Cardiac septum (tissue), 1 donor: ENCODE measurements at regions not wholly inside any gene's neighbourhood (a gene's known extent, or its start where the extent isn't known, plus 50 kb on each side); places are given as distances from the start of the nearest gene placed in this dataset.
"Not testable (repeated sequence)": the region's sequence is repeated elsewhere in the genome, so short reads cannot be mapped to it uniquely, and the experiment has no call there.

ENCODE experiments used
- DNase-seq: peaks from one replicate; pipeline ENCODE4 v3.0.0-alpha.2; 2020; ENCODE audit warnings: low spot score
- intact Hi-C: fragments of 100-400 bp; cut with DNase I; formaldehyde crosslinking; loops from one replicate; pipeline ENCODE4 v1.14.0; 2022
- donor health status: DM: no; HTN: no; CAD: no.

DNA sequence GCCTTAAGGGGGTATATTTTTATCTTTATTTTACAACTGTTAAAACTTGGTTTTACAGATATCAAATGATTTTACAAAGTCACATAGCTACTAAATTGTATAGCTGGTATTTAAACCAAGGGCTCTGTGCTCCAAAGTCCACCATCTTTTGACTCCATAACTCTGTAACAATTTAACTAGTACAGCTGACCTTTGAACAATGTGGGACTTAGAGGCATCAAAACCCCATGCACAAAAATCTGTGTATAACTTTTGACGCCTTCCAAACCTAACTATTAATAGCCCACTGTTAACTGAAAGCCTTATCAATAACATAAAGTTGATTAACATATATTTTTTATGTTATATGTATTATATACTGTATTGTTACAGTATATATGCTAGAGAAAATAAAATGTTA lies 874.3 kb downstream of the KCNA4 start:
- DNase-seq, intact Hi-C loops: not testable (repeated sequence)

DNA sequence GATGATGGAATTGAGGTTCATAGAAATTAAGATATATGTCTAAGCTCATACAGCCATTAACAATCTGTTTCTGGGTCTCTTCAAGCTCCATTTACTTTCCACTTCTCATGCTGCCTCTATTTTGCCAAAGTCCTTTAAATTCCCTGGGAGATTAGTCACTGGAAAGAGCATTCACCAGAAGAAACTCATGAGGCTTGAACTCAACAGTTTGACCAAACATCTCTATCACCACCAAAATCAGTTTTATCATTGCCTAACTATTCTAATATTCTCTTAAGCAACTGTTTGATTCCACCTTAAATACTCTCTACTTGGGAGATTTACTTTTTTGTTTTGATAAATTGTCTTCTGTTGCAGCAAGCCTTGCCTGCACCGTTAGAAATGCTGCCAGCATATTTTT lies 881.3 kb downstream of the KCNA4 start:
- intact Hi-C loops, result no loop called here
- no peak for DNase-seq

DNA sequence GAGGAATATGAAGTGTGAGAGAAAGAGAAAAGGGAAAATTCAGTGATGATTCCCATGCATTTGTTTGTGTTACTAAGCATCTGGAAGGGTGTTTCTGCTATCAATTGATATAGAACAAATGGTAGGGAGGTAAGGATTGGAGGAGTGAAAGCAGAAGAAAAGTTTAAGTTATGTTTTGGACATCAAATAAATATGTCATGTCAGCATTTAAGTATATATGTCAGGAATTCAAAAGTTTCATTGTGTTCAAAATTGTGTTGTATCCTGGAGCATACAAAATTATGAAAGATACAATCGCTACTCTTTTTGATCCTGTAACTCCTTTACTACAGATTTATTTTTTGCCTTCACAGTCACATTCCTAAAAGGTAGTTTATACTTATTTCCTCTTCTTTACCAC lies 885.8 kb downstream of the KCNA4 start:
- intact Hi-C loops, result no loop called here
- DNase-seq, result no peak

DNA sequence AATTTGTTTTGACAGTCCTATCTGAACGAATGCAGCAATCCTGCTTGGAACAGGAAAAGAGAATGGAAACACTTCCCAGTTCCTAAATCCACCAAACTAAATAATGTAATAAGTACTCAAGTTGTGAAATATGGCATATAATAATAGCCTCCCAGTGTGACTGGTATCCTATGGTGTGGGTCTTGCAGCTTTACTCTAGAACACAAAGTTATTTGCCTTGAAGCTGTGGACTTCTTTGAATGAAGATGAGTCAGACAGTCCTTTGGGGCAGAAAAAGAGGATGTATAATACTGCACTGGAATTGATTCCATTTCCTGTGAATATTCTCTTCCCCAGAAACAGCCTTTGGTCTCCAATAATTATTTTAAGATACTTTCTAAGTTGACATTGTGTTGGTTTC lies 887.0 kb downstream of the KCNA4 start:
- no peak for DNase-seq

DNA sequence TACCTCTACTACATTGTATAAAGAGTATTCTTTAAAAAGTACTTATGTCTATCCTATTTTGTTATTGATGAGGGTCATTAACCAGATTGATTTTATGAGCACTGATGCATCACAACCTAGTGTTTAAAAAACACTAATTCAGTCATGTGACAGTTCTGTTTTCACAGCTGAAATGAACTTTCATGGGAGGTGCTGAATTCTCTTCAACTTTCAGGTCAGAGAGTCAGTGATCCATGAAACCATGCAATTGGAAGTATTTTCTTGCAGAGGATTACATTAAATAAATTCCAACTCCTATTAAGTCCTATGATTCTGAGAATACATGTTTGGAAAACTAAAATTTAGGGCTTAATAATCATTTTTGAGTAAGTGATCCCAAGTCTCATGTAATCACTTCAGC lies 889.4 kb downstream of the KCNA4 start:
- intact Hi-C loops, result no loop called here

More for the DNA sequence above, 887.0 kb downstream of the KCNA4 start:
- intact Hi-C loops, result no loop called here

DNA sequence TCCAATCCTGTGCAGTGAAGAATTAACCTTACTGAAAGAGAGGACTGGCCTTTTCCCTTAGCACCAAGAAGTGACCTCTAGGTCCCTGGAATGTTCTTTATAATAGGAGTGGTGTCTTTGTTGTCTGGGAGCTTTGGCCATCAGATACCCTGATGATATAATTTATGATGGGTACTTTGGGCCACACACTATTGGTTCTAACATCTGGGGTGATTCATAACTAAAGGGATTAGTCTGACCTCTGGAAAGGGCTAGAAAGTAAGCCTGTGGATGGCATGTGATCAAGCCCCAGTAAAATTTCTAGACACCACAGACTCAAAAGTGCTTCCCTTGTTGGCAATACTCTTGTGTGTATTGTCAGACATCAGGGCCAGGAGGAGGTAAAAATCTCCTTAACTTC lies 891.2 kb downstream of the KCNA4 start:
- DNase-seq, result no peak
- intact Hi-C loops, result no loop called here

More for the DNA sequence above, 889.4 kb downstream of the KCNA4 start:
- DNase-seq, result no peak

DNA sequence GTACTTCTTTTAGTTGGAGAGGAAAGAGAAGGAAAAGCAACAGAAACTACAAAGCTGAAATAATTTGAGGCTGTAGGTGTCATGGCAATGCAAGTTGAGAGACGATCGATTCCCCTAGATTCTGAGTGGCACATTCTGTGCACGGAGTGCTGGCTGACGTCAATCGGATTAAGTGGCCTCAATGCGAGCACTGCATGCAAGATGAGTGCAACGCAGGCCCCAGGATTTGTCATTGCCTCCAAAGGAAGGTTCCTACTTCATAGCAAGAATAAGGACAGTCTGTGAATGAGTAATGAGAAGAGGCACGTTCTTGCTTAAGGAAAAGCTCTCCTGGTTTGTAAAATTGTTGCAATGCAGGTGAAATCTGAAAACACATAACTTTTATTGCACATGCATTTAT lies 892.4 kb downstream of the KCNA4 start:
- intact Hi-C loops, result no loop called here
- DNase-seq, result no peak

DNA sequence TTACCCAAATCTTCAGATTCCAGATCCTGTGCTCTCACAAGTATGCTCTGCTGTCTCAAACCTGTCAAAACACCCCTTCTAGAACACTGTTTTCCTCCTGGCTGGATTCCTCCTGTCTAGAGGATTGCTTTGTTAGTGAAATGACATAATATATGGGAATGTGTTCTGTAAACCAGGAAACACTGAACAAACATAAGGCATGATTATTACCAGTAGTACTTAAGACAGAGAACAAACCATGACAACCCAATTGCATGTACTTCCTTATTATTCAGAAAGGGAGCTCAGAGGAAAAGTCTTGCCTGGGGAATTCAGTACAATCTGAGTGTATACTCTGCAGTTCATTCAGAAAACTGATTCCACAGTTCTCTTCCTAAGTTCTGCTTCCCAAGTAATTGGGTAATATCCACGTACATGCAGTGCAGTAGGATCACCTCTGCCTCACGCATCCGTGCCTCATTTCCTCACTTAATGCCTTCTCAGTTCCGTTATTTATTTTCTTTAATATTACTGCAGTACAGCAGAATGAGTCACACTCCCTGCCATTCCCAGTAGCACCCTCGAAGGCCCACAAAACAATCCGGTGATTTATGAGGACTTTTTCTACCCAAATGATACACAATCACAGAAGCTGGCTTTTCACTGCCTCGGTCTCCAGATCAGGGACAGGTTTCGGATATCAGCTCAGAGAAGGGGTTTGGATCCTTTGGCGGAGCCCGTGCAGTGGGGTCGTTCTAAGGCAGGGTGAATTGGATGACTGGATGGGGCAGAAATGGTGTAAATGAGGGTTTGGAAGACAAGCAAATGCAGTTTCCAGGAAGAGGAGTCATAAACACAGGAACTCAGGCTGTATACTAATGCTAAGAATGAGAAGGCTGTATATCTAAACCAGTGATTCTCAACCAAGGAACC lies 896.9 kb downstream of the KCNA4 start:
- DNase-seq, result no peak
- intact Hi-C loops, result no loop called here

DNA sequence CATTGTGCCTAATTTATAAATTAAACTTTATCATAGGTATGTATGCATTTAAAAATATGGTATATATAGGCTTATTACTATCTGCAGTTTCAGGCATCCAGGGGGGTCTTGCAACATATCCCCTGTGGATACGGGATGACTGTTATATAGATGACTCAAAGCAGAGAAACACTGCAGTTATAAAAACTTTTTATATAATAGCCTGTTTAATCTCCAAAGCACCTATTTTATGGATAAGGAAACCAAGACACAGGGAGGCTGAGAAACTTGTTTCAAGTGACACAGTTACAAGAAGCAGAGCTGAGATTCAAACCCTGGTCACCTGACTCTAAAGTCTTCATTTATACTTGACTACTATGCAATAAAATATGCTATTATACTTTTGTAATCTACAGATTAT lies 897.7 kb downstream of the KCNA4 start:
- intact Hi-C loops, result no loop called here
- DNase-seq, result no peak

DNA sequence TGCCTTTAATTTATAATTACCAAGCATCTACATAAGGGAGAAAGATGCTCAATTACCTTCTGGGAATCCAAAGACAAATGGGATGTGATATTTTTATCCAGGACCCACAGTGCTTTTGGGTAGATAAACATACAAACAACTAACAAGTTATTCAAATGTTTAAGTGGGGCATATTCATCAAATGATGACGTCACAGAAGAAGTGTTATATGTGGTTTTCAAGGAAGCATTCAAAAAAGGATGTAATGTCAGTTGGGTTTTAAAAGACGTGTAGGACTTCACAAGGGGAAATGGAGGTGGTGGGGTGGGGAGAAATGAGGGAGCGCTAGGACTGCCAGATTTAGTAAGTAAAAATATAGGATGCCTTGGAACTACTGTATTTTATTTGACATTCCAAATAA lies 915.9 kb downstream of the KCNA4 start:
- intact Hi-C loops, result no loop called here
- no peak for DNase-seq

DNA sequence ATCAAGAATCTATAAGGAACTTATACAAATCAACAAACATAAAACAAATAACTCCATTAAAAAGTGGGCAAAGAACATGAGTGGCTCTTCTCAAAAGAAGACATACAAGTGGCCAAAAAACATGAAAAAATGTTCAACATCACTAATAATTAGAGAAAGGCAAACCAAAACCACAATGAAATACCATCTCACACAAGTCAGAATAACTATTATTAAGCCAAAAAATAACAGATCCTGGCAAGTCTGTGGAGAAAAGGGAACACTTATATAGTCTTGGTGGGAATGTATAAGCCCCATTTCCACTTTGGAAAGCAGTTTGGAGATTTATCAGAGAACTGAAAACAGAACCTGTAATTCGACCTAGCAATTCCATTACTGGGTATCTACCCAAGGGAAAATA lies 921.0 kb downstream of the KCNA4 start:
- no peak for DNase-seq
- intact Hi-C loops, result no loop called here

DNA sequence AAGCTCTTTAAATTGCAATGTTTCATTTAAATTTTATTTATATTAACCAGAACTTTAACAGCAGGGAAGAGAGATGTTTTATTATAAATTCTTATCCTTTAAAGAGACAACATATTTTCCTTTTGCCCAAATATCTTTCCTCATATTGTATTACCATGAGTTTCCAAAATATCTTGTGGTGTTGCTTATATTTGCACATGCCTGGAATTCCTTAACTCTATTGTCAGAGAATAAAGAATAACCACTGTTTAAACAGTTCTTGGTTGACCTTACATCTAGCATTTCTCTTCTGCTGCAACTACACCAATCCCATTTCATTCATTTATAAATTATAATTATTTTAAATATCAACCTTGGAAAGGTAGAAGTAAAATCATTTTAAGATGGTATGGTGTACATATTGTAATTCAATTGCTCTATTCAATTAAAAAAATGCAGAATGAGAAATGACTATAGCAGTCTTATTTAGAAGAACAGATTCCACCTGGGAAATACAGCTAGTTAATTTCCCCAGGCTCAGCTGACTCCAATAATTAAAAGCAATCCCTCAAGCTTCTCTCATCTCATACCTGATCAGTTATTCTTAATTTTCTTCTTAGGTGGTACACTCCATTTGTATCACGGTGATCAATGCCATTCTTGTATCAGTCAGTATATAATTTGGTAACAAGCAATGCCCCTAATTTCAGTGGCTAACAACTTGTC lies 923.3 kb downstream of the KCNA4 start:
- intact Hi-C loops, result no loop called here
- DNase-seq, result no peak

DNA sequence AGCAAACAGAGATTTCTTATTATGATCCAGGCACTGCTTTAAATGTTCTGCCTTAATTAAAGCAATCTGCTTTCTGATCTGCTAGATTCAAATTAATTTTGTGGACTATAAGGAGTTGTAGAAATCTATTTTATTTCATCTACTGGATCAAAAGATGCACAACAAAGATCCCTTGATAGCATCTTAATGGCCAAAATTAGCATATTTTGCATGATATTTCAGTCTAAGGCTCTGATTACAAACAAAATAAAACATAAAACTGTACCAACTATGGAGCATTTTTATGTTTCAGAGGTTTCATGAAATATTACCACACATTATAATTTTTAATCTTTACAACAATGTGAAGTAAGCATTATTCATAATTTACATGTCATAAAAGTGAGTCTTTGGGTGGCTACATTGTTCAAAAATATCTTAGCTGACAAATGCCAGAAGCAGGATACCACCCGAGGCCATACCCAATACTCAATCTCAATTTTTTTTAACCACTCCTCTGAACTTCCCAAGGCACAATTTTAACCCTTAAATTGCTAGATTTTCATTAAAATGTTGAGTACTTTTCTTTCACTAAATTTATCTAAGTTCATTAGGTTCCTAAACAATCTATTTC lies 929.5 kb downstream of the KCNA4 start:
- no peak for DNase-seq
- intact Hi-C loops, result no loop called here

DNA sequence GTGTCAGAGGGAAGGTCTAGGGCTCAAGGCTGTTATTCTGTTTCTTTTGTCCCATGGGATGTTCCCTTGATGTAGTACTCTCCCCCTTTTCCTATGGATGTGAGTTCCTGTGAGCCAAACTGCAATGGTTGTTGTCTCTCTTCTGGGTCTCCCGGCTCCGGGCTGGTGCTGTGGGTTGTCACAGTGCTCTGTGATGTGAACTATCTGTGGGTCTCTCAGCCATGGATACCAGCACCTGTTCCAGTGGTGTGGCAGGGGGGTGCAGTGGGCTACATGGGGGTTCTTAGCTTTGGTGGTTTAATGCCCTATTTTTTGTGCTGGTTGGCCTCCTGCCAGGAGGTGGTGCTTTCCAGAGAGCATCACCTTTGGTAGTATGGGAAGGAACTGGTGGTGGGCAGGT lies 941.1 kb downstream of the KCNA4 start:
- intact Hi-C loops, result no loop called here
- no peak for DNase-seq

DNA sequence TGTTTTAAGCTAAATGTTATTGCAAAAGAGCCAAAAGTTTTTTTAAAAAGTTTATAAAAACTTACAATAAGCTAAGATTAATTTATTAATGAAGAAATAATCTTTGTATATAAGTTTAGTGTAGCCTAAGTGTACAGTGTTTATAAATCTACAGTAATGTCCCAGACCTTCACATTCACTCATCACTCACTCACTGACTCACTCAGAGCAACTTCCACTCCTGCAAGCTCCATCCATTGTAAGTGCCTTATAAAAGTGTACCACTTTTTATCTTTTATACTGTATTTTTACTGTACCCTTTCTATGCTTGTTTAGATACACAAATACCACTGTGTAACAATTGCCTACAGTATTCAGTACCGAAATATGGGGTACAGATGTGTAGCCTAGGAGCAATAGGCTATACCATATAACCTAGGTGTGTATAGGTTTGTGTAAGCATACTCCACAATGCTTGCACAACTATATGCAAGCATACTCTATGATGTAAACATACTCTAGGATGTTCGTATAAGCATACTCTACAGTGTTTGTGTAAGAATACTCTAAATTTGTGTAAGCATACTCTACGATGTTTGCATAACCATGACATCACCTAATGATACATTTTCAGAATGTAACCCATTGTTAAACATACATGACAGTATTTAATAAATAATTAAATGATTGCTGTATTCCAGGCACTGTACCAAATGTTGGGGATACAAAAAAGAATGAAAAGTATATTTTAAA lies 953.0 kb downstream of the KCNA4 start:
- no peak for DNase-seq
- intact Hi-C loops, result no loop called here

DNA sequence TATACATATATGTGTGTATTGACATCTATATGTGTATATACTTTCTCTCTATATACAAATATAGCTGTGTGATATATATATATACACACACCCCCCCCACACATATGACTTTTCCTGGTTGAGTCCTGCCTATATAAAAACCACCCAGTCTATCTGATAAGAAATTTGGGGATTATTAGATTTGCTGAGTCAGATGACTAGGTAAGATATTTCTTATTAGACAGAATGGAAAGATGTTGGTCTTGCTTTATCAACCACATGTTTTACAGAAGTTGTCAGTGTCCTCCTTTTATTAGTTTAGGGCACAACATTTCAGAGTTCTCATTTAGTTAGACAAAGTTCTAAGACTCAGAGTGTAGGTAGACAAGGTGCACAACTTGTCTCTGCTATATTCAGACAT lies 953.3 kb downstream of the METTL15 start:
- no peak for DNase-seq
- intact Hi-C loops, result no loop called here

DNA sequence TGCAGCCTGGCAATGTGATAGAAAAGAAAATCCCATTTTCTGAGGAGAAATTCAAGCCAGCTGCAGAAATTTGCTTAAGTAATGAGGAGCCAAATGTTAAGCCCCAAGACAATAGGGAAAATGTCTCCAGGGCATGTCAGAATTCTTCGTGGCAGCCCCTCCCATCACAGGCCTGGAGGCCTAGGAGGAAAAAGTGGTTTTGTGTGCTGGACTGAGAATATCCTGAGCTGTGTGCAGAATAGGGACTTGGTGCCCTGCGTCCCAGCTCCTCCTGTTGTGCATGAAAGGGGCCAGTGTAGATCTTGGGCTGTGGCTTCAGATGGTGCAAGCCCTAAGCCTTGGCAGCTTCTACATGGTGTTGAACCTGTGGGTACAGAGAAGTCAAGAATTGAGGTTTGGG lies 948.3 kb downstream of the METTL15 start:
- DNase-seq, intact Hi-C loops: not testable (repeated sequence)

DNA sequence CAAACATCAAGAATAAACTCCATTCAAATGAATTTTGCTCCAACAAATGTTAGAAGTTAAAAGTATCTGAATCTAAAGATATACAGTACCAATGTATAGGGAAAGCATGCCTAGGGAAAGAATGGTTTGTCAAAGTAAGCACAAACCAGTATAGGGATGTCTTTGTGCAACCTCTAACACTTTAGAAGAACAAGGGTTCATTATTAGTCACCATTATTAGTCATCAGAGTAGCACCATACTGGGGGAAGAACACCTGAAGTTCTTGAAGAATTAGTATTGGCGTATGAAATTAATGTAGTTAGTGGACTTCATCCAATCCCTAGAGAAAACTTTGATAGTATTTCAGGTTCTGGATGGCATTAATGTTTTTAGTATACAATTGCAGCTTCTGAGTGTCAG lies 943.7 kb downstream of the METTL15 start:
- DNase-seq, result no peak
- intact Hi-C loops, result no loop called here

DNA sequence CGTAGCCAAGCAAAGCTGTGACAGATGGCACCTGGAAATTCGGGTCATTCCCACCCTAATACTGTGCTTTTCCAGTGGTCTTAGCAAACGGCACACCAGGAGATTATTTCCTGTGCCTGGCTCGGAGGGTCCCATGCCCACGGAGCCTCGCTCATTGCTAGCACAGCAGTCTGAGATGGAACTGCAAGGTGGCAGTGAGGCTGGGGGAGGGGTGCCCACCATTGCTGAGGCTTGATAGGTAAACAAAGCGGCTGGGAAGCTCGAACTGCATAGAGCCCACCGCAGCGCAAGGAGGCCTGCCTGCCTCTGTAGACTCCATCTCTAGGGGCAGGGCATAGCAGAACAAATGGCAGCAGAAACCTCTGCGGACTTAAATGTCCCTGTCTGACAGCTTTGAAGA lies 942.8 kb downstream of the METTL15 start:
- DNase-seq, intact Hi-C loops: not testable (repeated sequence)

DNA sequence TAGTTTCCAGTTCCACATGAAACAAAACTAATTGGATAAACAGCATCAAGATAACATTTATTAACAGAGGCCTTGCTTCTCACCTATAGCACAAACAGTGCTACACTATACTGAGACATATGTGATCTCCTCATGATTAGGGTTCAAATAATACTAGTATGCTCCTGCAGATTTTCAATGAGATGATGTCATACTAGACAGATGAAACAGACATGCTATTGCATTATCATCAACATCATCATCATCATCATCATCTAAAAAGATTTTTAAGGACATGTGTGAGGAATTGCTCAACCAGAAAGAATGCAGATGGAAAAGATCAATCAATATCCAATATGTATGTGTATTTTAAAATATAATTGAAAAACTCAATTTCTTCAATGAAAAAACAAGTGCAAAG lies 932.3 kb downstream of the METTL15 start:
- intact Hi-C loops, result no loop called here

More for the DNA sequence above, 932.3 kb downstream of the METTL15 start:
- DNase-seq, result no peak
